H1 (cell line): ENCODE measurements at regions not wholly inside any gene's neighbourhood (a gene's known extent, or its start where the extent isn't known, plus 50 kb on each side); places are given as distances from the start of the nearest gene placed in this dataset.

Source experiments
- BCL11A ChIP-seq, 2 experiments: IDR thresholded peaks; one replicate each; pipeline ENCODE4 v1.6.1; 2011; ENCODE audit warnings: low read depth in 2 of 2, low read length in 2 of 2, mild to moderate bottlenecking in 2 of 2
- EGR1 ChIP-seq: IDR thresholded peaks from 2 replicates; pipeline ENCODE4 v1.6.1; 2011; ENCODE audit warnings: low read depth, low read length, borderline replicate concordance
- GABPA ChIP-seq: IDR thresholded peaks from 2 replicates; pipeline ENCODE4 v1.6.1; 2011; ENCODE audit warnings: mild to moderate bottlenecking, low read length, moderate library complexity, borderline replicate concordance; ENCODE audit not compliant: insufficient read depth
- TAF7 ChIP-seq: optimal IDR thresholded peaks from 2 replicates; pipeline ENCODE3; 2011; ENCODE audit warnings: low read depth, mild to moderate bottlenecking, inconsistent platforms, low read length, moderate library complexity, borderline replicate concordance

DNA sequence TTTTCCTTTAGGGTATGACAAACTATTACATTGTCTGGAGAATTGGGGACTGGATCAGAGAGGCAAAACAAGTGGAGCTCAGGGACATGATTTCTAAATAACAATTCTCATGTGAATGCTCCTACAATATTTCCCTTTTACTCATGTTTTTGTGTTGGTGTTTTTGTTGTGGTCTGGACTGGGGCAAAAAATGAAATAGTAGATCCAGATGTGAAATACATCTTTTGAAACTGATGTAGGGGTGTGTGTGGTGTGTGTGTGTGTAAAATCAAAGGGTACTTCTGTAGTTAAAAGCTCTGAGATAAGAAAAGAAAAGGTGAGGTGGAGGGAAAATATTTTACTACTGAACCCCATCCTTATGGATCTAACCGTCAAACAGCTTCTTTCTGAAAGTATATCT lies 188.4 kb upstream of the RPL34 start (continued):
- no peak for TF ChIP-seq BCL11A (IDR thresholded peaks at IDR 0.05; ENCODE audit: low read depth in 2 of 2, low read length in 2 of 2)
- no peak for TF ChIP-seq GABPA
- no peak for TF ChIP-seq EGR1
- TF ChIP-seq TAF7, result no peak
